ENCODE measurements at regions not wholly inside any gene's neighbourhood (a gene's known extent, or its start where the extent isn't known, plus 50 kb on each side); places are given as distances from the start of the nearest gene placed in this dataset.
"Not testable (repeated sequence)": the region's sequence is repeated elsewhere in the genome, so short reads cannot be mapped to it uniquely, and the experiment has no call there.

DNA sequence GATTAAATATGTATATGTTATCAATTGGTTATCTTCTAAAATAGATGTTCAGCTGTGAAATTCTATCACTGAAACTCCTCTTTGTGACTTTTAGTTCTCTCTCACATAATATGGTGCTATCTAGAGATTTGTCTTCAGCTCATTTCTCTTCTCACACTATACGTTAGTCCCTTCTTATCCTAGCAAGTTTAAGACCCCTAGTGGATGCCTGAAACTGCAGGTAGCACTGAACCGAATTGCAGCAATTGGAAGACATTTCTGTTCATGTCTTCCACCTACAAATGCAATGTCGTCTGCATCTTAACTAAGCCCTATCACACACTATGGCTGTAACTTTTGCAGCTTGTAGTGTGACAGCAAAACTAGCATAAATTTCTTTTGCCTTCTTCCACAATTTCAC lies 442.7 kb upstream of the POM121L12 start:
- H3K27me3 Mint-ChIP-seq: no peaks in the 10 kb centered on the region

DNA sequence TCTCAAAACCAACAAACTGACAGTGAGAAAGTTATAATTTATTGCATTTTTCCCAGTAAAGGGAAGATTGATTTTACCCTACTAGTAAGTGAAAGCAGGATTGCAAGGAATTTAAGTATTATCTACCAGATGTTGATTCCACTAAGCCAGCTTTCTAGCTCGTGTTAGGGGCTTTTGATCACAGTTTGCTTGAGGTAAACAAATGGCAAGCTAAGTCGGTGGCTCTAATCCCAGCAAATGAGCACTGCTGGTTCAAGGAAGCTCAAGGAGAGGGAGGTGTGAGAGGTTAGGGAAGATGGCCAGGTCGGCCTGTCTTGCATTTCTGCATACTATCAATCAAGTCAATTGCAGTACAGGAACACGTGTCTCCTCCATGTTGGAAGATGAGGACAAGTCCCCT lies 448.7 kb upstream of the POM121L12 start:
- Mint-ChIP-seq H3K4me1 (no peaks in the 10 kb centered on the region), H3K27me3 (no peaks in the 10 kb centered on the region), H3K9me3 (peaks cover 0 to 3% of the 10 kb centered on the region in 2 donors), H3K36me3 (no peaks in the 10 kb centered on the region), H3K4me3 (no peak overlapping the region), H3K27ac (no peak overlapping the region)
- ATAC-seq (replicated peaks): no peak
- no peak for DNase-seq

More for the DNA sequence above, 442.7 kb upstream of the POM121L12 start:
- H3K27ac Mint-ChIP-seq: no peak overlapping the region
- H3K4me1 Mint-ChIP-seq: no peaks in the 10 kb centered on the region
- DNase-seq: no peak
- no peak for ATAC-seq (replicated peaks)
- H3K36me3 Mint-ChIP-seq: no peaks in the 10 kb centered on the region
- peaks cover 3 to 9% of the 10 kb centered on the region in 2 donors for H3K9me3 Mint-ChIP-seq
- H3K4me3 Mint-ChIP-seq: no peak overlapping the region

DNA sequence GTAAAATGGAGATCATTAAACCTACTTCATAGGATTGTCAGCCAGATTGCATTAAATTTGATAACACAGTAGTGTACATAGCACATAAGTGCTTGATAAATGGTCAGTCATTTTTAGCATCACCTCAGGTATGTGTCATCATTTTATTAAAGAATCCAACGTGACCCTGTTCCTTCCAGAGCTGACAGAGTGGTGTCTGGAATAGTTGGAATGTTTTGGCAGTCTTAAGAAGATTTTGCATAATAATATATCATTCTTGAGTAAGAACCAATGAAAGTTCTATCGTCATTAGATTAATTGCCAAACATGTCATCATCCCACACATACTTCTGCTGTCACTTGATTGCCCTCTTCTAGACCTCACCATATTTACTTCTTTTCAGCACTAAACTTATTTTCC lies 451.4 kb upstream of the POM121L12 start:
- ATAC-seq (replicated peaks) (no peak), DNase-seq (no peak)
- no peaks in the 10 kb centered on the region for H3K36me3 Mint-ChIP-seq
- no peaks in the 10 kb centered on the region for H3K4me1 Mint-ChIP-seq
- no peak overlapping the region for H3K27ac Mint-ChIP-seq
- H3K9me3 Mint-ChIP-seq: peaks cover 0 to 7% of the 10 kb centered on the region in 2 donors
- no peaks in the 10 kb centered on the region for H3K27me3 Mint-ChIP-seq
- H3K4me3 Mint-ChIP-seq: no peak overlapping the region

DNA sequence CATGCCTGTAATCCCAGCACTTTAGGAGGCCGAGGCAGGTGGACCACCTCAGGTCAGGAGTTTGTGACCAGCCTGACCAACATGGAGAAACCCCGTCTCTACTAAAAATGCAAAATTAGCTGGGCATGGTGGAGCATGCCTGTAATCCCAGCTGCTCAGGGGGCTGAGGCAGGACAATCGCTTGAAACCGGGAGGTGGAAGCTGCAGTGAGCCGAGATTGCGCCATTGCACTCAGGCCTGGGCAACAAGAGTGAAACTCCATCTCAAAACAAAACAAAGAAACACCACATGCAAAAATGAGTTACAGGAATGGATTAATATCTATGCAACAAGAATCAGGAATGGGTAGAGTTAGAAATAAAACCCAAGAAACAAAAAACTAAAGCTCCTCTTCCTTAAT lies 462.3 kb upstream of the POM121L12 start:
- DNase-seq; H3K4me3 Mint-ChIP-seq; H3K36me3 Mint-ChIP-seq; H3K27ac Mint-ChIP-seq; H3K4me1 Mint-ChIP-seq; H3K9me3 Mint-ChIP-seq; ATAC-seq (replicated peaks); H3K27me3 Mint-ChIP-seq: not testable (repeated sequence)

DNA sequence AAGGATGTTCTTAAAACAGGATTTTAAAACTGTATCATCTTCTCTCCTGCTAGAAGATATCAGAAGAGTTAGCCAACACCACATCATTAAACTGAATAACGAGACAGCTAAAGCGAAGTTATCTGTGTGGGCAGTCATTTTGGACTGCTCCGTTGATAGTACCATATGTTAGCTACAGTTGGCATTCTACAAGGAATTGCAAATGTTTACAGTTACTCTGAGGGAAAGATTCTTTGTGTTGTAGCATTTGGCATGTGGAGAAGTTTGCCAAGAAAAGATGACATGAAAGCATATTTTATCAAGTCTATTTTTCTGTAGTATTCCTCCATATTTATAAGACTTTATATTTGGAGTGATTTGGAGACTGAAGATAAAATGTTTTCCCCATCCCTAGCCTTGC lies 464.4 kb upstream of the POM121L12 start:
- ATAC-seq (replicated peaks) (no peak), DNase-seq (no peak)
- no peak overlapping the region for H3K4me3 Mint-ChIP-seq
- no peaks in the 10 kb centered on the region for H3K36me3 Mint-ChIP-seq
- H3K9me3 Mint-ChIP-seq: peaks cover 0 to 9% of the 10 kb centered on the region in 2 donors
- H3K27me3 Mint-ChIP-seq: no peaks in the 10 kb centered on the region
- no peak overlapping the region for H3K27ac Mint-ChIP-seq
- H3K4me1 Mint-ChIP-seq: no peaks in the 10 kb centered on the region

DNA sequence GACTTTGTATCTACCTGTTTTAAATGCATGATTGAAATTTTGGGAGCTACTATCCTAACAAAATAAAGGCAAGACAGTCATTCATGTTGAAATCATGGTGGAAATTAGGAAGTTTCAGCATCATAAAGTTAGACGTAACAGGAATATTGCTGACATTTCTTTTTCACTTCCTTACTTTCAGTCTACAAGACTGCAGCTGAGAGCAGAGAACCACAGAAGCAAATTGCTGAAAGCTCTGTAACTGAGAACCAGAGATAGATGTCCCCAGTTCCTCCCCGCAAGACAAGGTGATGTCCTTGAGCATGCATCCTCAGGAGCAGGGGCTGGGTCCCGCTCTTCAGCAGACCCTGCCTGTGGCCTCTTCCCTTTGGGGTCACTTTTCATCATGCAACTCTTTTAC lies 466.3 kb upstream of the POM121L12 start:
- Mint-ChIP-seq H3K27me3 (no peaks in the 10 kb centered on the region), H3K27ac (no peak overlapping the region), H3K4me3 (no peak overlapping the region), H3K36me3 (no peaks in the 10 kb centered on the region), H3K4me1 (no peaks in the 10 kb centered on the region), H3K9me3 (peaks cover 0 to 9% of the 10 kb centered on the region in 2 donors)
- no peak for DNase-seq
- ATAC-seq (replicated peaks): no peak

DNA sequence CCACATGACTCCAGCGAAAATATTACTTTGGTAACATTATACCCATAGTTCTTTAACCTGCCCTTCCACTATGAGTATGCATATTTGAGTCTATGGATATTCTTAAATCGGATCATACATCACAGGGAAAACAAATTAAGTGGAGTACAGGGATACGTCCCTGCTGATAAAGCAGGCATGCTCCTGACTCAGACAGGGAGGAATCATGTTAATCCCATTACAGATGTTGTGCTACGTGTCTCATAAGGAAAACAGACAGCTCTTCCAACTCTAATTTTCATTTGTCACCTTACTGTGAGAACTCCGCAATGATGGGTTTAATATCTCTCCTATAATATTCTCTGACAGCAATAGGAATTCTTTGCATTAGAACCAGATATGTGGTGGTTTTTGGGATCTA lies 469.5 kb upstream of the POM121L12 start:
- Mint-ChIP-seq H3K27me3 (no peaks in the 10 kb centered on the region), H3K4me1 (no peaks in the 10 kb centered on the region), H3K9me3 (peaks cover 3 to 12% of the 10 kb centered on the region in 2 donors), H3K4me3 (no peak overlapping the region), H3K27ac (no peak overlapping the region), H3K36me3 (no peaks in the 10 kb centered on the region)
- no peak for DNase-seq
- no peak for ATAC-seq (replicated peaks)

DNA sequence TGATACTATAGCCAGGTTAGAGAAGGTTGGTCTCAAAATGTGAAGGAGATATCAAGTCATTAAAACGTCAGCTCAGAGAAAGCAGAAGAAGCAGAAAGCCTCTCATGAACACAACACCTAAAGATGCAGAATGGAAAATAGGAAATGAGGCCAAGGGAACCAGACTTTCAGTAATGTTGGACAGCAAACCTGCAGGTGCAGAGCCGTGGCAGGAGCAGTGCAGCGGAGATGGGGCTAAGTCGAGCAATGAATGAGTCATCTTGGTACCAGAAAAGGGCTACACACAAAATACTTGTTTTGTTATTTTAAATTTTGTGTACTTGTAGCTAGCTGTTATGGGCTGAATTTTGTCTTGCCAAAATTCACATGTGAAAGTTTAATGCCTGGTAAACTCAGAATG lies 479.6 kb upstream of the POM121L12 start:
- H3K4me3 Mint-ChIP-seq: no peak overlapping the region
- no peaks in the 10 kb centered on the region for H3K27me3 Mint-ChIP-seq
- H3K4me1 Mint-ChIP-seq: no peaks in the 10 kb centered on the region
- no peak for DNase-seq
- H3K36me3 Mint-ChIP-seq: no peaks in the 10 kb centered on the region
- no peak overlapping the region for H3K27ac Mint-ChIP-seq
- ATAC-seq (replicated peaks): no peak
- H3K9me3 Mint-ChIP-seq: peaks cover 8 to 9% of the 10 kb centered on the region in 2 donors

DNA sequence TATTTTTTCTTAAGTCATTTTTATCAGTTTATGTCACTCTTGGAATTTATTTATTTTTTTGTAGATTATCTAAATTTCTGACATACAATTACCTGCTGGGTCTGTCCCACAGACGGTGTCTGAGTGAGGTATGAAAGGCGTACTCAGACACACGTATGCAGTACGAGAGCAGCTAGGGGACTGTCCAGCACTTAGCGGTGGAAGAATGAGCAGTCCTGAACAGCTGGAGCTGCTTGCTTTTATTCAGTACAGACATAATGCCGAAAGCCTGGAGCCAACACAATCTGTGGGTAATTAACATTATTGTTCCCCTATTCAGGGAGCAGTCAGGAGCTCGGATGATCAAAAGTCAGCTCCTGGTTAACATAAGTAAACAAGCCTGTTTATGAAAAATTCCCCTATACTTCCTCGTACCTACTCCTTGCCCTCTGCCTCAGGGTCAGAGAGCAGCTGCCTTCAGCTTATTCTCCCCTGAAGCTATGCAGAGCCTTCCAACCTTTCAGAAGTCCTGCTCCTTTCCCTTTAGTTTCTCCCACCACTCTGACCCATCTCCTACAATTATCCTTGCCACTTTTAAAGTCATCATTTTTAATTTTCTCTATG lies 488.0 kb upstream of the POM121L12 start:
- Mint-ChIP-seq H3K4me1 (no peaks in the 10 kb centered on the region), H3K27me3 (no peaks in the 10 kb centered on the region), H3K27ac (no peak overlapping the region), H3K4me3 (no peak overlapping the region), H3K9me3 (peaks cover 5 to 11% of the 10 kb centered on the region in 2 donors), H3K36me3 (no peaks in the 10 kb centered on the region)
- ATAC-seq (replicated peaks): no peak
- no peak for DNase-seq

DNA sequence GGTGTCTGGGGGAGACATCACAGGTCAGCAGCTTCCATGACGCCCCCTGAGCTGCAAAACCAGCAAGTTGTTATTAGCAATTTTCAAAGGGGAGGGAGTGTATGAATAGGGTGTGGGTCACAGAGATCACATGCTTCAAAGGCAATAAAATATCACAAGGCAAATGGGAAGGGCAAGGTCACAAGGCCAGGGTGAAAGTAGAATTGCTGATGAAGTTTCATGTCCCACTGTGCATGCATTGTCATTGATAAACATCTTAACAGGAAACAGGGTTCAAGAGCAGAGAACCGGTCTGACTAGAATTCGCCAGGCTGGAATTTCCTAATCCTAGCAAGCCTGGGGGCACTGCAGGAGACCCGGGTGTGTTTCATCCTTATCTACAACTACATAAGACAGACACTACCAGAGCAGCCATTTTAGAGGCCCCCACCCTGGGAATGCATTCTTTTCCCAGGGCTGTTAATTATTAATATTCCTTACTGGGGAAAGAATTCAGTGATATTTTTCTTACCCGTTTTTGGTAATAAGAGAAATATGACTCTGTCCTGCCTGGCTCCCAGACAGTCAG lies 494.2 kb upstream of the POM121L12 start:
- H3K36me3 Mint-ChIP-seq; ATAC-seq (replicated peaks); H3K27me3 Mint-ChIP-seq; H3K4me1 Mint-ChIP-seq; H3K9me3 Mint-ChIP-seq; DNase-seq; H3K4me3 Mint-ChIP-seq; H3K27ac Mint-ChIP-seq: not testable (repeated sequence)

DNA sequence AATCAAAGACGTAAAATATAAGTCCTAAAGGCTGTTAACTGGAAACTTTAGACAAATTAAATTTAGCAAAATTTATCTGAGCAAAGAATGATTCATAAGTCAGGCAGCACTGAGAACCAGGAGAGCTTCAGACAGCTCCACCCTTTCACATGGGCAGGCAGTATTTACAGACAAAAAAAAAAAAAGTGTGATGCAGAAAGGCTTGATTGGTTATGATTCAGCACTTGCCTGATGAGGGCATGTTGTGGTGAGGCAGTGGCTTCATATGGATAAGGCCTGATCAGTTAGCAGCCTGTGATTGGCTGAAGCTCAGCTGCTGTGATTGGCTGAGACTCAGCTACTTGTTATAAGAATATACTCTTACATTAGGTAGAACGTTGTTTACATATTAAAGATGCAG lies 495.4 kb upstream of the POM121L12 start:
- Mint-ChIP-seq H3K4me1 (no peaks in the 10 kb centered on the region), H3K36me3 (no peaks in the 10 kb centered on the region), H3K9me3 (peaks cover 3 to 5% of the 10 kb centered on the region in 2 donors), H3K4me3 (no peak overlapping the region), H3K27me3 (no peaks in the 10 kb centered on the region), H3K27ac (no peak overlapping the region)
- no peak for DNase-seq
- no peak for ATAC-seq (replicated peaks)

DNA sequence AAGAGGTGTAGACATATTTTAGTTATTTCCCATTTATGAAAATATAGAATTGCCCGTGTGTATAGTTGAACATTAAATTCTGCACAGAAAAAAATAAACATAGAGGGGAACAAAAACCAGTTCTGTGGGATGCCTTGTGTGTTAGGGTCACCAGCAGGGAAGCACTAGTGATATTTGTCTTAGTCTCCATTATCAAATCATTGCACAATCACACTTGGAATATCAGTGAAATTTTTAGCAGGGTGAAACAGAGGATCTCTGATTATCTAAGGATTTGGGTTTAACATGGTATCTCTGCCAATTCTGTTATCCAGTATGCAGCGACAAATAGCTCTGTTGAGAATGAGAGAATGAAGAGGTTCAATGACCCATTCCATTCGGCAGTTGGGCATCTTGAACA lies 496.0 kb upstream of the POM121L12 start:
- H3K27me3 Mint-ChIP-seq: no peaks in the 10 kb centered on the region
- DNase-seq: no peak

DNA sequence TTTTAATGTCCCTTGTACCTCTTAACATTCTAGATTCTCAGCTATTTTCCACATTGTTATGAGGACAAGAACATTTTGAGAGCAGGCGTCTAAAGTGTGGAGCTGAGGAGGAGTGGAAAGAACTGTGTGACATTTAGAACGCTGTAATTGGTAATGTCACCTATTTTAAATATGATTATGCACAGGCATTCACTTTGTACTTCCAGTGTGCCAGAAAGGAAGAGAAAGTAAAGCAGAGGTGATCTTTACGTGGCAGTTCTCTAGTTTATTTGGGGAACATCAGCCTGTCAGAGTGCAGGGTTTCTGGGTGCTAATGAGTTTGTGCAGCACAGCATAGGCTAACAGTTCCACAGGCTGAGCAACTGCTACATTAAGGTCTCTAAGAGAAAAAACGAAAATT lies 498.4 kb upstream of the POM121L12 start:
- Mint-ChIP-seq H3K27ac (no peak overlapping the region), H3K9me3 (peaks cover 6 to 8% of the 10 kb centered on the region in 2 donors), H3K36me3 (no peaks in the 10 kb centered on the region), H3K4me1 (no peaks in the 10 kb centered on the region), H3K4me3 (no peak overlapping the region), H3K27me3 (no peaks in the 10 kb centered on the region)
- DNase-seq (no peak), ATAC-seq (replicated peaks) (no peak)

More for the DNA sequence above, 496.0 kb upstream of the POM121L12 start:
- Mint-ChIP-seq H3K9me3 (peaks cover 3 to 5% of the 10 kb centered on the region in 2 donors), H3K4me3 (no peak overlapping the region), H3K4me1 (no peaks in the 10 kb centered on the region), H3K36me3 (no peaks in the 10 kb centered on the region), H3K27ac (no peak overlapping the region)
- no peak for ATAC-seq (replicated peaks)

DNA sequence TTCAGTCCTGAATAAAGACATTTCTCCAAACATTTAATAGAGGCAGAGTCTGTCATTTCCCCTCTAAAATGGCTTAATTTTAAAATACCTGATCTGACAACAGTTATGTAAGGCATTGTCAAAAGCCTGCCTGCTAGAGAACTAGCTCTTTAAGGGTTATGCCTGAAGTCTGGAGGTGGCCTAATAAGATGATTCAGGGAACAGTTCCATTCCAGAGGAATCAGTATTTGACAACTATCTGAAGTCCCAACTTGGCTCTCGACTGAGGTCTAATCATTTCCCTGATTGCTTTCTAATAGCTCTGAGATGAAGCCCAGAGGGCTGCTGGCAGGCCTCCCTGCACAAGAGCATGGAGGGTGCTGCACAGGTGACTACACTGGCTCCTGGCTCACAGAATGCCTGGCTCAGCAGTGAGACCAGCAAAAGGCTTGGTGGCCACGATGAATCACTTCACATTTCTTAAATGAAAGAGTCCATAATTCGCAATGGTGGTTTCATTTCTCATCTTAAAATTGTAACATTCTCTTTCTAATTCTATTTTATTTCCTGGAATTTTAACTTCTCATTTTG lies 509.6 kb upstream of the POM121L12 start:
- Mint-ChIP-seq H3K27me3 (no peaks in the 10 kb centered on the region), H3K4me1 (no peaks in the 10 kb centered on the region), H3K27ac (no peak overlapping the region), H3K36me3 (no peaks in the 10 kb centered on the region), H3K4me3 (no peak overlapping the region), H3K9me3 (peaks cover 0 to under 1% of the 10 kb centered on the region in 2 donors)
- DNase-seq (no peak), ATAC-seq (replicated peaks) (no peak)

DNA sequence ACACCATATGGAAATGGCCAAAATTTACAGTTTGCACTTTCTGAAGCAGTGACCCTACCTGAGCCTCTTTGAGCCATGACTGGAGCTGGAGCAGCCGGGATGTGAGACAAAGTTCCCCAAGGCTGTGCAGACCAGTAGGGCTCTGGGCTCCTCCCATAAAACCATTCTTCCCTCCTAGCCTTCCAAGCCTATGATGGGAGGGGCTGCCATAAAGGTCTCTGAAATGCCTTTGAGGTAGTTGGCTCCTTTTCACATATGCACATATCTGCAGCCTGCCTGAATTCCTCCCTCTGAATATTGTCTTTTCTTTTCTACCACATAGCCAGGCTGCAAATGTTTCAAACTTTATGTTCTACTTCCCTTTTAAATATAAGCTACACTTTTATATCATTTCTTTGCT lies 516.6 kb upstream of the POM121L12 start:
- Mint-ChIP-seq H3K27ac (no peak overlapping the region), H3K4me1 (no peaks in the 10 kb centered on the region), H3K27me3 (no peaks in the 10 kb centered on the region), H3K36me3 (no peaks in the 10 kb centered on the region), H3K4me3 (no peak overlapping the region), H3K9me3 (peaks cover 11 to 13% of the 10 kb centered on the region in 2 donors)
- DNase-seq (no peak), ATAC-seq (replicated peaks) (no peak)
